HEK293 (cell line): ENCODE measurements at regions not wholly inside any gene's neighbourhood (a gene's known extent, or its start where the extent isn't known, plus 50 kb on each side); places are given as distances from the start of the nearest gene placed in this dataset.

Source experiments
- CTCF ChIA-PET: fragments of 350-600 bp; formaldehyde crosslinking; extraction: SDS; loops from one replicate; lab custom pipeline; 2021; ENCODE audit warnings: antibody characterized with exemption; lab: Yijun Ruan, JAX
- POLR2A ChIA-PET: fragments of 300-600 bp; formaldehyde crosslinking; extraction: SDS; loops from one replicate; lab custom pipeline; 2020; ENCODE audit warnings: antibody characterized with exemption, inconsistent platforms; lab: Yijun Ruan, JAX
- H3K27ac ChIP-seq: fragments of 200-500 bp; sonication (Bioruptor generic); 2 replicates; pipeline ENCODE4 v1.5.1; 2014; ENCODE audit warnings: low read depth, low read length, control low read depth, inconsistent platforms; ENCODE audit errors: extremely low read depth
- H3K36me3 ChIP-seq, 2 experiments: fragments of 200-500 bp in 1 of 2; sonication (Bioruptor generic) in 1 of 2; 1 replicate in 1 of 2; 2 replicates in 1 of 2; pipeline ENCODE4 v1.5.1; 2014 to 2017; ENCODE audit warnings: inconsistent platforms in 2 of 2, low read length in 2 of 2; ENCODE audit not compliant: control insufficient read depth in 2 of 2, insufficient read depth in 1 of 2
- H3K4me1 ChIP-seq: fragments of 200-500 bp; sonication (Bioruptor generic); 2 replicates; pipeline ENCODE4 v1.5.1; 2014; ENCODE audit warnings: mild to moderate bottlenecking, low read length, inconsistent platforms; ENCODE audit not compliant: control insufficient read depth, insufficient read depth
- H3K4me3 ChIP-seq: 2 replicates; pipeline ENCODE4 v1.5.1; 2011; ENCODE audit warnings: low read depth, mild to moderate bottlenecking, control low read depth, low read length, moderate library complexity
- H3K9me3 ChIP-seq: fragments of 200-500 bp; sonication (Bioruptor generic); 2 replicates; pipeline ENCODE4 v1.5.1; 2014; ENCODE audit warnings: low read depth, low read length, inconsistent platforms; ENCODE audit not compliant: control insufficient read depth, insufficient read depth
- OSR2 ChIP-seq: fragments of 450-650 bp; formaldehyde crosslinking; IDR thresholded peaks from 2 replicates; pipeline ENCODE4 v1.5.1; 2016; ENCODE audit warnings: missing biosample characterization, missing genetic modification characterization
- ZBTB21 ChIP-seq: fragments of 450-650 bp; formaldehyde crosslinking; IDR thresholded peaks from 2 replicates; pipeline ENCODE4 v1.5.1; 2017; ENCODE audit warnings: missing biosample characterization, missing genetic modification characterization
- ZNF132 ChIP-seq: fragments of 450-650 bp; formaldehyde crosslinking; IDR thresholded peaks from 2 replicates; pipeline ENCODE4 v1.5.1; 2017; ENCODE audit warnings: missing biosample characterization, missing genetic modification characterization, borderline replicate concordance
- ZNF274 ChIP-seq, 2 experiments: fragments of 200-500 bp in 1 of 2; fragments of 450-650 bp in 1 of 2; sonication (Bioruptor generic) in 1 of 2; formaldehyde crosslinking in 1 of 2; IDR thresholded peaks; 2 replicates each; pipeline versions ENCODE4 v1.5.1 to v1.6.1; 2014 to 2016; ENCODE audit warnings: borderline replicate concordance in 1 of 2, inconsistent platforms in 1 of 2, low read length in 1 of 2, missing biosample characterization in 1 of 2, missing genetic modification characterization in 1 of 2
- ZNF354C ChIP-seq: fragments of 450-650 bp; formaldehyde crosslinking; IDR thresholded peaks from 2 replicates; pipeline ENCODE4 v1.5.1; 2016; ENCODE audit warnings: missing biosample characterization, missing genetic modification characterization, low read depth, borderline replicate concordance
- ZNF366 ChIP-seq: fragments of 450-650 bp; formaldehyde crosslinking; conservative IDR thresholded peaks from 2 replicates; pipeline ENCODE4 v1.5.1; 2016; ENCODE audit warnings: missing biosample characterization, missing genetic modification characterization
- ZNF544 ChIP-seq: fragments of 450-650 bp; formaldehyde crosslinking; IDR thresholded peaks from 2 replicates; pipeline ENCODE4 v1.5.0; 2017; ENCODE audit warnings: missing biosample characterization, missing genetic modification characterization
- ZNF792 ChIP-seq: fragments of 450-650 bp; formaldehyde crosslinking; IDR thresholded peaks from 2 replicates; pipeline ENCODE4 v1.5.1; 2016; ENCODE audit warnings: missing biosample characterization, missing genetic modification characterization
- TF ChIP-seq, protein P1 (sequence below): fragments of 450-650 bp; formaldehyde crosslinking; IDR thresholded peaks from 2 replicates; pipeline ENCODE4 v1.5.1; 2016; ENCODE audit warnings: missing biosample characterization, missing genetic modification characterization
- TF ChIP-seq, protein P2 (sequence below): fragments of 450-650 bp; formaldehyde crosslinking; IDR thresholded peaks from 2 replicates; pipeline ENCODE4 v1.5.1; 2016; ENCODE audit warnings: missing biosample characterization, missing genetic modification characterization, borderline replicate concordance
- TF ChIP-seq, protein P3 (sequence below): fragments of 450-650 bp; formaldehyde crosslinking; IDR thresholded peaks from 2 replicates; pipeline ENCODE4 v1.5.1; 2017; ENCODE audit warnings: missing biosample characterization, mild to moderate bottlenecking, missing genetic modification characterization, moderate library complexity
- TF ChIP-seq, protein P4 (sequence below): fragments of 450-650 bp; formaldehyde crosslinking; IDR thresholded peaks from 2 replicates; pipeline ENCODE4 v1.5.1; 2016; ENCODE audit warnings: missing biosample characterization, missing genetic modification characterization
- TF ChIP-seq, protein P5 (sequence below): fragments of 450-650 bp; formaldehyde crosslinking; IDR thresholded peaks from 2 replicates; pipeline ENCODE4 v1.5.1; 2016; ENCODE audit warnings: missing biosample characterization, missing genetic modification characterization

DNA sequence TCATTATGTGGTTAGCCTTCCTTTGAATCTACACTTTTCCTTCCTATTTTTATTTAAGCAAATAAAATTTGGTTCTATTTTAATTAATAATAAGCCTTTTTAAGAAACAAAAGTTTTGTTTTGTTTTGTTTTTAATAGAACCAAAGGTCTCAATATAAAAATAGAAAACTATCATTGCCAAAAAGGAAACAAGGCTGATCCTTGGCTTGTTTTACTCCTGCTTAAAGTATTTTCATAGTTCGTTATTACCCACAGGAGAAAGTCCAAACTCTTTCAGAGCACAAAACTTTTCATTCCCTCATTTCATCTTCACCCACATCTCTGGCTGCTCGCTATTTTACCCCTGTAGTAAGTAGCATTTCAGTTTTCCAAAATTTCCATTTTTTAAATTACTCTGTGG is 374.8 kb downstream of the SEMA3D start (continued):
- TF ChIP-seq, protein P1, sequence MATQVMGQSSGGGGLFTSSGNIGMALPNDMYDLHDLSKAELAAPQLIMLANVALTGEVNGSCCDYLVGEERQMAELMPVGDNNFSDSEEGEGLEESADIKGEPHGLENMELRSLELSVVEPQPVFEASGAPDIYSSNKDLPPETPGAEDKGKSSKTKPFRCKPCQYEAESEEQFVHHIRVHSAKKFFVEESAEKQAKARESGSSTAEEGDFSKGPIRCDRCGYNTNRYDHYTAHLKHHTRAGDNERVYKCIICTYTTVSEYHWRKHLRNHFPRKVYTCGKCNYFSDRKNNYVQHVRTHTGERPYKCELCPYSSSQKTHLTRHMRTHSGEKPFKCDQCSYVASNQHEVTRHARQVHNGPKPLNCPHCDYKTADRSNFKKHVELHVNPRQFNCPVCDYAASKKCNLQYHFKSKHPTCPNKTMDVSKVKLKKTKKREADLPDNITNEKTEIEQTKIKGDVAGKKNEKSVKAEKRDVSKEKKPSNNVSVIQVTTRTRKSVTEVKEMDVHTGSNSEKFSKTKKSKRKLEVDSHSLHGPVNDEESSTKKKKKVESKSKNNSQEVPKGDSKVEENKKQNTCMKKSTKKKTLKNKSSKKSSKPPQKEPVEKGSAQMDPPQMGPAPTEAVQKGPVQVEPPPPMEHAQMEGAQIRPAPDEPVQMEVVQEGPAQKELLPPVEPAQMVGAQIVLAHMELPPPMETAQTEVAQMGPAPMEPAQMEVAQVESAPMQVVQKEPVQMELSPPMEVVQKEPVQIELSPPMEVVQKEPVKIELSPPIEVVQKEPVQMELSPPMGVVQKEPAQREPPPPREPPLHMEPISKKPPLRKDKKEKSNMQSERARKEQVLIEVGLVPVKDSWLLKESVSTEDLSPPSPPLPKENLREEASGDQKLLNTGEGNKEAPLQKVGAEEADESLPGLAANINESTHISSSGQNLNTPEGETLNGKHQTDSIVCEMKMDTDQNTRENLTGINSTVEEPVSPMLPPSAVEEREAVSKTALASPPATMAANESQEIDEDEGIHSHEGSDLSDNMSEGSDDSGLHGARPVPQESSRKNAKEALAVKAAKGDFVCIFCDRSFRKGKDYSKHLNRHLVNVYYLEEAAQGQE (tag by site-specific recombination) = no peak
- TF ChIP-seq ZNF132 (no peak), ZNF274 (IDR thresholded peaks at IDR 0.05; ENCODE audit: low read length) (no peak), ZNF274 (tag by site-specific recombination; IDR thresholded peaks at IDR 0.05; ENCODE audit: borderline replicate concordance) (no peak), ZNF366 (no peak), OSR2 (no peak)
- TF ChIP-seq, protein P2, sequence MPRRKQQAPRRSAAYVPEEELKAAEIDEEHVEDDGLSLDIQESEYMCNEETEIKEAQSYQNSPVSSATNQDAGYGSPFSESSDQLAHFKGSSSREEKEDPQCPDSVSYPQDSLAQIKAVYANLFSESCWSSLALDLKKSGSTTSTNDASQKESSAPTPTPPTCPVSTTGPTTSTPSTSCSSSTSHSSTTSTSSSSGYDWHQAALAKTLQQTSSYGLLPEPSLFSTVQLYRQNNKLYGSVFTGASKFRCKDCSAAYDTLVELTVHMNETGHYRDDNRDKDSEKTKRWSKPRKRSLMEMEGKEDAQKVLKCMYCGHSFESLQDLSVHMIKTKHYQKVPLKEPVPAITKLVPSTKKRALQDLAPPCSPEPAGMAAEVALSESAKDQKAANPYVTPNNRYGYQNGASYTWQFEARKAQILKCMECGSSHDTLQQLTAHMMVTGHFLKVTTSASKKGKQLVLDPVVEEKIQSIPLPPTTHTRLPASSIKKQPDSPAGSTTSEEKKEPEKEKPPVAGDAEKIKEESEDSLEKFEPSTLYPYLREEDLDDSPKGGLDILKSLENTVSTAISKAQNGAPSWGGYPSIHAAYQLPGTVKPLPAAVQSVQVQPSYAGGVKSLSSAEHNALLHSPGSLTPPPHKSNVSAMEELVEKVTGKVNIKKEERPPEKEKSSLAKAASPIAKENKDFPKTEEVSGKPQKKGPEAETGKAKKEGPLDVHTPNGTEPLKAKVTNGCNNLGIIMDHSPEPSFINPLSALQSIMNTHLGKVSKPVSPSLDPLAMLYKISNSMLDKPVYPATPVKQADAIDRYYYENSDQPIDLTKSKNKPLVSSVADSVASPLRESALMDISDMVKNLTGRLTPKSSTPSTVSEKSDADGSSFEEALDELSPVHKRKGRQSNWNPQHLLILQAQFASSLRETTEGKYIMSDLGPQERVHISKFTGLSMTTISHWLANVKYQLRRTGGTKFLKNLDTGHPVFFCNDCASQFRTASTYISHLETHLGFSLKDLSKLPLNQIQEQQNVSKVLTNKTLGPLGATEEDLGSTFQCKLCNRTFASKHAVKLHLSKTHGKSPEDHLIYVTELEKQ (tag by site-specific recombination) = no peak

DNA sequence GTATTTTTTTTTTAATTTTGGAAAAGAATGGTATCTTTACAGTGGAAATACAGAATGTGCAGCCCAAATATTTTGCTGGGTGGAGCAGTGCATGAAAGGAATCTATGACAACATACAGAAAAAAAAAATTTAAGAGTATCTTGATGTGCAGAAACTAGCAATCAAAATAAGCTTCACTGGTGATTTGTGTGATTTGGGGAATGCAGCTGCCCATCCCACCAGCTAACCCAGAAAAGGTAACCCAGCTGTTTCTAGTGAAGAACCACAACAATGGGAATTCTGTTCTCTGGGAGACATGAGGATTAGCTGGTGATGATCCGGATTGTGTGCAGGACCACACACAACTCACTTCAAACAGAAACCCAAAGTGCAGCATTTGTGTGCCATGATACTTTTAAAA is 375.5 kb downstream of the SEMA3D start:
- H3K36me3 ChIP-seq = no peaks in the 10 kb centered on the region
- TF ChIP-seq ZNF544 (tag by site-specific recombination) (no peak), ZBTB21 (tag by site-specific recombination) (no peak), ZNF792 (tag by site-specific recombination) (no peak), ZNF366 (no peak), ZNF354C (no peak)
- TF ChIP-seq, protein P3, sequence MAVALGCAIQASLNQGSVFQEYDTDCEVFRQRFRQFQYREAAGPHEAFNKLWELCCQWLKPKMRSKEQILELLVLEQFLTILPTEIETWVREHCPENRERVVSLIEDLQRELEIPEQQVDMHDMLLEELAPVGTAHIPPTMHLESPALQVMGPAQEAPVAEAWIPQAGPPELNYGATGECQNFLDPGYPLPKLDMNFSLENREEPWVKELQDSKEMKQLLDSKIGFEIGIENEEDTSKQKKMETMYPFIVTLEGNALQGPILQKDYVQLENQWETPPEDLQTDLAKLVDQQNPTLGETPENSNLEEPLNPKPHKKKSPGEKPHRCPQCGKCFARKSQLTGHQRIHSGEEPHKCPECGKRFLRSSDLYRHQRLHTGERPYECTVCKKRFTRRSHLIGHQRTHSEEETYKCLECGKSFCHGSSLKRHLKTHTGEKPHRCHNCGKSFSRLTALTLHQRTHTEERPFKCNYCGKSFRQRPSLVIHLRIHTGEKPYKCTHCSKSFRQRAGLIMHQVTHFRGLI (tag by site-specific recombination) = no peak
- TF ChIP-seq, protein P4, sequence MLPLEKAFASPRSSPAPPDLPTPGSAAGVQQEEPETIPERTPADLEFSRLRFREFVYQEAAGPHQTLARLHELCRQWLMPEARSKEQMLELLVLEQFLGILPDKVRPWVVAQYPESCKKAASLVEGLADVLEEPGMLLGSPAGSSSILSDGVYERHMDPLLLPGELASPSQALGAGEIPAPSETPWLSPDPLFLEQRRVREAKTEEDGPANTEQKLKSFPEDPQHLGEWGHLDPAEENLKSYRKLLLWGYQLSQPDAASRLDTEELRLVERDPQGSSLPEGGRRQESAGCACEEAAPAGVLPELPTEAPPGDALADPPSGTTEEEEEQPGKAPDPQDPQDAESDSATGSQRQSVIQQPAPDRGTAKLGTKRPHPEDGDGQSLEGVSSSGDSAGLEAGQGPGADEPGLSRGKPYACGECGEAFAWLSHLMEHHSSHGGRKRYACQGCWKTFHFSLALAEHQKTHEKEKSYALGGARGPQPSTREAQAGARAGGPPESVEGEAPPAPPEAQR (tag by site-specific recombination) = no peak
- TF ChIP-seq, protein P5, sequence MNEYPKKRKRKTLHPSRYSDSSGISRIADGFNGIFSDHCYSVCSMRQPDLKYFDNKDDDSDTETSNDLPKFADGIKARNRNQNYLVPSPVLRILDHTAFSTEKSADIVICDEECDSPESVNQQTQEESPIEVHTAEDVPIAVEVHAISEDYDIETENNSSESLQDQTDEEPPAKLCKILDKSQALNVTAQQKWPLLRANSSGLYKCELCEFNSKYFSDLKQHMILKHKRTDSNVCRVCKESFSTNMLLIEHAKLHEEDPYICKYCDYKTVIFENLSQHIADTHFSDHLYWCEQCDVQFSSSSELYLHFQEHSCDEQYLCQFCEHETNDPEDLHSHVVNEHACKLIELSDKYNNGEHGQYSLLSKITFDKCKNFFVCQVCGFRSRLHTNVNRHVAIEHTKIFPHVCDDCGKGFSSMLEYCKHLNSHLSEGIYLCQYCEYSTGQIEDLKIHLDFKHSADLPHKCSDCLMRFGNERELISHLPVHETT (tag by site-specific recombination) = no peak
- ChIA-PET POLR2A (no interaction called here), CTCF (interaction anchor here (0.6 kb wide), 1 partner anchor 231 kb away, joined by 3 read pairs; no protein-coding TSS in a partner anchor)
- H3K9me3 ChIP-seq = no peaks in the 10 kb centered on the region
- H3K27ac ChIP-seq = no peak overlapping the region
- H3K4me1 ChIP-seq = no peaks in the 10 kb centered on the region
- H3K4me3 ChIP-seq = no peak overlapping the region
